Gastroesophageal sphincter (tissue), 4 donors: ENCODE measurements at regions not wholly inside any gene's neighbourhood (a gene's known extent, or its start where the extent isn't known, plus 50 kb on each side); places are given as distances from the start of the nearest gene placed in this dataset.

Experiments
- ATAC-seq: fragments of 150-250 bp; one replicate; pipeline ENCODE4 v1.9.1; 2016; ENCODE audit warnings: mild to moderate bottlenecking, moderate library complexity
- H3K27ac ChIP-seq, 4 donors: fragments of 200-600 bp; sonication (generic) in 3 of 4; 1 replicate in 3 of 4; 2 replicates in 1 of 4; pipeline ENCODE4 v1.5.1; 2016 to 2019
- H3K27me3 ChIP-seq: fragments of 200-600 bp; sonication (generic); one replicate; pipeline ENCODE4 v1.5.1; 2019
- H3K36me3 ChIP-seq, 2 donors: fragments of 200-600 bp; sonication (generic); one replicate each; pipeline ENCODE4 v1.5.1; 2019; ENCODE audit warnings: control low read depth in 1 of 2
- H3K4me1 ChIP-seq, 3 donors: fragments of 200-600 bp; sonication (generic); 1 replicate in 2 of 3; 2 replicates in 1 of 3; pipeline ENCODE4 v1.5.1; 2016 to 2019; ENCODE audit warnings: control low read depth in 2 of 3
- H3K4me3 ChIP-seq, 2 donors: fragments of 200-600 bp; sonication (generic); one replicate each; pipeline ENCODE4 v1.5.1; 2019; ENCODE audit warnings: mild to moderate bottlenecking in 1 of 2, moderate library complexity in 1 of 2
- H3K9me3 ChIP-seq, 3 donors: fragments of 200-600 bp; sonication (generic); one replicate each; pipeline ENCODE4 v1.5.1; 2017 to 2019; ENCODE audit warnings: control low read depth in 2 of 3
- EP300 ChIP-seq: sonication (generic); formaldehyde crosslinking; IDR thresholded peaks from one replicate; pipeline ENCODE4 v1.6.1; 2017; ENCODE audit warnings: antibody characterized with exemption, mild to moderate bottlenecking
- POLR2A ChIP-seq, 2 donors: fragments of 450-650 bp; IDR thresholded peaks; one replicate each; pipeline ENCODE4 v1.6.1; 2017; ENCODE audit warnings: antibody characterized with exemption in 2 of 2, mild to moderate bottlenecking in 2 of 2, moderate library complexity in 1 of 2
- POLR2AphosphoS5 ChIP-seq: sonication (generic); formaldehyde crosslinking; IDR thresholded peaks from one replicate; pipeline ENCODE4 v1.6.1; 2017; ENCODE audit warnings: antibody characterized with exemption
- WGBS, 2 donors: methylation state at CpG; one replicate each; pipeline ENCODE4 v1.1.5; 2018; ENCODE audit warnings: low coverage in 1 of 2; 5-methylcytosine and 5-hydroxymethylcytosine counted together
- TF ChIP-seq, protein P1 (sequence below), 4 experiments: fragments of 200-600 bp in 2 of 4; fragments of 450-650 bp in 2 of 4; sonication (generic) in 1 of 4; IDR thresholded peaks; one replicate each; pipeline ENCODE4 v1.5.1; 2017 to 2019; ENCODE audit warnings: antibody characterized with exemption in 4 of 4, mild to moderate bottlenecking in 2 of 4, moderate library complexity in 2 of 4

DNA sequence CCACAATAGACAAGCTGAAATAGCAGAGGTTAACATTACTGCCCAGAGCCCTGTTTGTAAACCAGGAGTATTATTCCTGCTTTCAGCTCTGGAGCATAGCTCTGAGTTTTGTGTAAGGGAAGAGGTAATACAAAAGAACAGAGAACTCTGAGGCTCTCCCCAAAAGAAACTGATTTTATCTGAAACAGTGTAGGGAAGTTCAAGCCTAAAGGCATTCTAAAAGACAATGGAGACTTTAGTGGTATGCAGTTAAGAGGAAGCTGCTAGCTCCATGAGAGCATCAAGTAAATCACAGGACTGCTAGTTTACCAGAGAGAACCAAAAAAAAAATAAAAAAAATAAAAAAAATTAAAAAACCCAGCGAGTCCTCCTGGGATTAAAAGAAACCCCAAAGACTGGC, 146.6 kb upstream of the PCSK5 start:
- Histone ChIP-seq H3K9me3 (no peaks in the 10 kb centered on the region), H3K27ac (no peak overlapping the region), H3K4me3 (no peak overlapping the region), H3K27me3 (no peaks in the 10 kb centered on the region), H3K36me3 (no peaks in the 10 kb centered on the region), H3K4me1 (peaks cover 0 to 3% (median 0%) of the 10 kb centered on the region in 3 donors)
- no peak for ATAC-seq
- WGBS, 2 donors = 44 to 78% methylated on average over 1 of the region's 1 CpG
- no peak for TF ChIP-seq POLR2A (IDR thresholded peaks at IDR 0.05)
- TF ChIP-seq, protein P1, sequence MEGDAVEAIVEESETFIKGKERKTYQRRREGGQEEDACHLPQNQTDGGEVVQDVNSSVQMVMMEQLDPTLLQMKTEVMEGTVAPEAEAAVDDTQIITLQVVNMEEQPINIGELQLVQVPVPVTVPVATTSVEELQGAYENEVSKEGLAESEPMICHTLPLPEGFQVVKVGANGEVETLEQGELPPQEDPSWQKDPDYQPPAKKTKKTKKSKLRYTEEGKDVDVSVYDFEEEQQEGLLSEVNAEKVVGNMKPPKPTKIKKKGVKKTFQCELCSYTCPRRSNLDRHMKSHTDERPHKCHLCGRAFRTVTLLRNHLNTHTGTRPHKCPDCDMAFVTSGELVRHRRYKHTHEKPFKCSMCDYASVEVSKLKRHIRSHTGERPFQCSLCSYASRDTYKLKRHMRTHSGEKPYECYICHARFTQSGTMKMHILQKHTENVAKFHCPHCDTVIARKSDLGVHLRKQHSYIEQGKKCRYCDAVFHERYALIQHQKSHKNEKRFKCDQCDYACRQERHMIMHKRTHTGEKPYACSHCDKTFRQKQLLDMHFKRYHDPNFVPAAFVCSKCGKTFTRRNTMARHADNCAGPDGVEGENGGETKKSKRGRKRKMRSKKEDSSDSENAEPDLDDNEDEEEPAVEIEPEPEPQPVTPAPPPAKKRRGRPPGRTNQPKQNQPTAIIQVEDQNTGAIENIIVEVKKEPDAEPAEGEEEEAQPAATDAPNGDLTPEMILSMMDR (IDR thresholded peaks at IDR 0.05) = no peak

DNA sequence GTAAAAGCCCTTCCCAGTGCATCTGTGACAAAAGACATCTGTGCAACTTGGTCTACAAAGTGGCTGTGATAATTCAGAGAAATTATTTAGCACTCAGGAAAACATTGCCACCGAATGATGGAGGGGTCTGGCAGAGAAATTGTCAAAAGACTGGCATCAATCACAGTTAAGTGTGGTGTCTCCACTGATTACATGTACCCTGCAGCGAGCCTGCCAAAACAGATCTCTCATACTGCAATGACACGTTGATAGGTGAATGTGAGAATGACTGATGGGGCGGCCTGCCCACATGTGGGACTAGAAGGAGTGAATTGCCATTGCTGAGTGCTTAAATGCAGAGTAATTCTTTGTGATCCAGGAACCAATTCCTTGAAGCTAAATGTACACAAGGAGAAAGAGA, 136.4 kb upstream of the PCSK5 start:
- TF ChIP-seq, protein P1 (IDR thresholded peaks at IDR 0.05) = no peak
- TF ChIP-seq EP300 (no peak), POLR2AphosphoS5 (no peak), POLR2A (IDR thresholded peaks at IDR 0.05) (no peak)
- Histone ChIP-seq H3K4me1 (no peaks in the 10 kb centered on the region), H3K27ac (no peak overlapping the region), H3K27me3 (no peaks in the 10 kb centered on the region), H3K9me3 (peaks cover 0 to 7% (median 0%) of the 10 kb centered on the region in 3 donors), H3K36me3 (no peaks in the 10 kb centered on the region), H3K4me3 (no peak overlapping the region)
- ATAC-seq = no peak
- WGBS, 2 donors = 31 to 37% methylated on average over 4 of the region's 4 CpGs

DNA sequence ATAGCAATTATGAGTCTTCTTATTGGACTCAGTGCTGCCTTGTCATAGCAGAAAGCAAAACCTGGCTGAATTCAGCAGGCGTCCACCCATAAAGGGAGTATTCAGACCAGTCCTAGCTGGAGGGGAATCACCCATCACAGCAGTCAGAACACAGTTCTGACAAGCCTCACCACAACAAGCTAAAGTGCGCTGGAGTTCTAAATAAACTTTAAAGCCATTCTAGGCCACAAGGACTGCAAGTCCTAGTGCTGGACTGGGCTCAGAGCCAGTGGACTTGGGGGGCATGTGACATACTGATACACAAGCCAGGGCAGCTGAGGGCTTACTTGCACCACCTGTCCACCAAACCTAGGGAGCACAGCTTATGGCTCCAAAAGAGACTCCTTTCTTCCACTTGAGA, 115.3 kb upstream of the PCSK5 start:
- 92 to 100% methylated on average over 1 to 2 of the region's 2 CpGs for WGBS, 2 donors
- Histone ChIP-seq H3K36me3 (no peaks in the 10 kb centered on the region), H3K4me3 (no peak overlapping the region), H3K27me3 (peaks cover 4% of the 10 kb centered on the region), H3K9me3 (peaks cover 0 to 23% (median 0%) of the 10 kb centered on the region in 3 donors), H3K4me1 (no peaks in the 10 kb centered on the region), H3K27ac (no peak overlapping the region)
- no peak for ATAC-seq
- no peak for TF ChIP-seq POLR2AphosphoS5
- TF ChIP-seq EP300 = no peak
- TF ChIP-seq, protein P1 (IDR thresholded peaks at IDR 0.05) = no peak
- no peak for TF ChIP-seq POLR2A (IDR thresholded peaks at IDR 0.05)

DNA sequence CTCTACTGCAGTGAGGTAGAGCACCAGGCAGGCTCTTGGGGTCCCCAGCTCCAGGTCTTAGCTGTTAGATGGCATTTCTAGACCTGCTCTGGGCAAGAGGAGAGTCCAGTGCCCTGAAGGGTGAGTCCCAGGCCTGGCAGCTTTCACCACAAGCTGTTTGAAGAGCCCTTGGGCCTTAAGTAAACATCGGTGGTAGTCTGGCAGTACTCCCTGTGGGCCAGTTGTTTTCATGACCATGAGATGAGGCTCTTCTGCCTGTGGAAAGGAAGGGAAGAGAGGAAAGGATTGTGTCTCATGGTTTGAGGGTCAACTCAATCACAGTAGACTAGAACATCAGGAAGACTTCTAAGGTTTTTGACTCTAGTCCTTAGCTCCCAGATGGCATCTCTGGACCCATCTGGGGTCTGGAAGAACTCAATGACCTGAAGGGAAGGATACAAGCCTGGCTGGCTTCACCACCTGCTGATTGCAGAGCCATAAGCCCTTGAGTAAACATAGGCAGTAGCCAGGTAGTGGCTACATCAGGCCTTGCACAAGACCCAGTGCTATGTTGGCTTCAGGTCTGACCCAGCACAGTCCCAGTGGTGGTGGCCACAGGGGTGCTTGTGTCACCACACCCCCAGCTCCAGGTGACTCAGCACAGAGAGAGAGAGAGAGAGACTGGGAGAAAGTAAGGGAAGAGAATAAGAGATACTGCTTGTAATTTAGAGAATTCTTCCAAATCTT, 114.3 kb upstream of the PCSK5 start:
- no peaks in the 10 kb centered on the region for H3K36me3 ChIP-seq
- no peak overlapping the region for H3K4me3 ChIP-seq
- ATAC-seq = no peak
- TF ChIP-seq EP300 (no peak), POLR2A (IDR thresholded peaks at IDR 0.05) (no peak), POLR2AphosphoS5 (no peak)
- TF ChIP-seq, protein P1 (IDR thresholded peaks at IDR 0.05) = no peak
- WGBS, 2 donors = no CpG with 5 or more reads among the region's 1 CpG
- peaks cover 0 to 22% (median 0%) of the 10 kb centered on the region in 3 donors for H3K9me3 ChIP-seq
- H3K27ac ChIP-seq = no peak overlapping the region
- peaks cover 4% of the 10 kb centered on the region for H3K27me3 ChIP-seq
- no peaks in the 10 kb centered on the region for H3K4me1 ChIP-seq

DNA sequence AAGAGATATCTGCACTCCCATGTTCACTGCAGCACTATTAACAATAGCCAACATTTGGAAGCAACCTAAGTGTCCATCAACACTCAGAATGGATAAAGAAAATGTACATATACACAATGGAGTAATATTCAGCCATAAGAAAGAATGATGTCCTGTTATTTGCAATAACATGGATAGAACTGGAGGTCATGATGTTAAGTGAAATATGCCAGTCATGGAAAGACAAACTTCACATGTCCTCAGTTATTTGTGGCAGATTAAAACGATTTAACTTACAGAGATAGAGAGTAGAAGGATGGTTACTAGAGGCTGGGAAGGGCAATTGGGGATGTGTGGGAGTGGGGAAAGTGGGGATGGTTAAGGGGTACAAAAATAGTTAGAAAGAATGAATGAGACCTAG, 110.3 kb upstream of the PCSK5 start:
- no peak overlapping the region for H3K4me3 ChIP-seq
- no peaks in the 10 kb centered on the region for H3K27me3 ChIP-seq
- H3K4me1 ChIP-seq = no peaks in the 10 kb centered on the region
- H3K36me3 ChIP-seq = no peaks in the 10 kb centered on the region
- whole genome bisulfite sequencing, 2 donors = 64 to 67% methylated on average over 1 of the region's 1 CpG
- no peak overlapping the region for H3K27ac ChIP-seq
- peaks cover 0 to 11% (median 0%) of the 10 kb centered on the region in 3 donors for H3K9me3 ChIP-seq
- no peak for ATAC-seq
- TF ChIP-seq POLR2A (IDR thresholded peaks at IDR 0.05) (no peak), POLR2AphosphoS5 (no peak), EP300 (no peak)
- TF ChIP-seq, protein P1 (IDR thresholded peaks at IDR 0.05) = no peak
